ENCODE measurements at regions not wholly inside any gene's neighbourhood (a gene's known extent, or its start where the extent isn't known, plus 50 kb on each side); places are given as distances from the start of the nearest gene placed in this dataset.

DNA sequence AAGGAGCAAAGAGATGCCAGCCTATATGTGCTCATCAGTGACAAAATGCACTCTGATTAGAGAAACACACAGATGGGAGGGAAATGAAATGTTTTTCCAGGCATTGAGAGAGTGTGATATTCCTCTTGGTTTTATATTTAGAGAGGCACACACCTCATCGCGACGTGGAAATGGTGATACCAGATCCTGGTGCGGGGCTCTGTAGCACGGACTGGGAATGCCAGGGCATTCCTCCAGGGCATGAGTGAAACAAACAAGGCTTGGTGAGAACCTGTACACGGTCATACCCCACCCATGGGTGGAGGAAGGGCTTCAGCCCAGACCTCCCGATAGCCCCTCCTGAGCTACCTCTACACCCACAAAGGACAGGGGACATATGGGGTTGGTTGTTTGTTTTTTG, 280.2 kb downstream of the C16orf95 start:
- intact Hi-C loops (cut with micrococcal nuclease; ENCODE audit: unreplicated experiment) (no loop called here), in situ Hi-C loops (cut with MboI) (no loop called here)
- H3K4me3 ChIP-seq = no peak overlapping the region
- FAIRE-seq (no peak), ATAC-seq (no peak), DNase-seq (ENCODE audit: low read depth, low spot score) (no peak)
- RAD21 ChIA-PET (ENCODE audit: unreplicated experiment) = no interaction called here
- no peak overlapping the region for H3K27ac ChIP-seq (ENCODE audit: control insufficient read depth, insufficient read depth)
- 40% methylated on average over 7 of the region's 7 CpGs for WGBS (ENCODE audit: insufficient coverage, insufficient replicate concordance, low lambda C conversion rate, missing lambda C conversion rate)
- no peaks in the 10 kb centered on the region for H3K79me2 ChIP-seq (ENCODE audit: control insufficient read depth, insufficient read depth, low read length)
- no peak overlapping the region for H2AFZ ChIP-seq (ENCODE audit: control insufficient read depth, low read depth, low read length)
- H3K4me2 ChIP-seq (ENCODE audit: control insufficient read depth, insufficient read depth) = no peak overlapping the region
- SMC1A ChIA-PET (ENCODE audit: uncharacterized antibody, unreplicated experiment) = no interaction called here
- no peaks in the 10 kb centered on the region for H4K20me1 ChIP-seq (ENCODE audit: control insufficient read depth, insufficient read depth)
- BruUV-seq (replicated peaks) = no TSS peak
- H3K4me1 ChIP-seq (ENCODE audit: control insufficient read depth, insufficient read depth, low read length) = no peaks in the 10 kb centered on the region
- POLR2A ChIA-PET = no interaction called here
- no peaks in the 10 kb centered on the region for H3K9me3 ChIP-seq (replicated peaks; ENCODE audit: control insufficient read depth, insufficient read depth, low read length)
- no peak for TF ChIP-seq NFIC (IDR thresholded peaks at IDR 0.05; ENCODE audit: low read depth, low read length)
- TF ChIP-seq, protein P1, sequence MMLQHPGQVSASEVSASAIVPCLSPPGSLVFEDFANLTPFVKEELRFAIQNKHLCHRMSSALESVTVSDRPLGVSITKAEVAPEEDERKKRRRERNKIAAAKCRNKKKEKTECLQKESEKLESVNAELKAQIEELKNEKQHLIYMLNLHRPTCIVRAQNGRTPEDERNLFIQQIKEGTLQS (IDR thresholded peaks at IDR 0.05; ENCODE audit: borderline replicate concordance, extremely low read depth, low read depth, low read length) = no peak
- TF ChIP-seq KDM1A (IDR thresholded peaks at IDR 0.05; ENCODE audit: borderline replicate concordance) = no peak
- no peak for TF ChIP-seq NR2C2 (IDR thresholded peaks at IDR 0.05; ENCODE audit: borderline replicate concordance, control insufficient read depth, insufficient read length, low read depth)
- TF ChIP-seq DPF2 (IDR thresholded peaks at IDR 0.05) = no peak
- TF ChIP-seq, protein P2, sequence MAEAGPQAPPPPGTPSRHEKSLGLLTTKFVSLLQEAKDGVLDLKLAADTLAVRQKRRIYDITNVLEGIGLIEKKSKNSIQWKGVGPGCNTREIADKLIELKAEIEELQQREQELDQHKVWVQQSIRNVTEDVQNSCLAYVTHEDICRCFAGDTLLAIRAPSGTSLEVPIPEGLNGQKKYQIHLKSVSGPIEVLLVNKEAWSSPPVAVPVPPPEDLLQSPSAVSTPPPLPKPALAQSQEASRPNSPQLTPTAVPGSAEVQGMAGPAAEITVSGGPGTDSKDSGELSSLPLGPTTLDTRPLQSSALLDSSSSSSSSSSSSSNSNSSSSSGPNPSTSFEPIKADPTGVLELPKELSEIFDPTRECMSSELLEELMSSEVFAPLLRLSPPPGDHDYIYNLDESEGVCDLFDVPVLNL (IDR thresholded peaks at IDR 0.05; ENCODE audit: low read depth, low read length) = no peak
- TF ChIP-seq STAT1 (conservative IDR thresholded peaks at IDR 0.05) = no peak
- no peak for TF ChIP-seq FOS (IDR thresholded peaks at IDR 0.05; ENCODE audit: borderline replicate concordance, extremely low read depth, insufficient read length)
- TF ChIP-seq, protein P3, sequence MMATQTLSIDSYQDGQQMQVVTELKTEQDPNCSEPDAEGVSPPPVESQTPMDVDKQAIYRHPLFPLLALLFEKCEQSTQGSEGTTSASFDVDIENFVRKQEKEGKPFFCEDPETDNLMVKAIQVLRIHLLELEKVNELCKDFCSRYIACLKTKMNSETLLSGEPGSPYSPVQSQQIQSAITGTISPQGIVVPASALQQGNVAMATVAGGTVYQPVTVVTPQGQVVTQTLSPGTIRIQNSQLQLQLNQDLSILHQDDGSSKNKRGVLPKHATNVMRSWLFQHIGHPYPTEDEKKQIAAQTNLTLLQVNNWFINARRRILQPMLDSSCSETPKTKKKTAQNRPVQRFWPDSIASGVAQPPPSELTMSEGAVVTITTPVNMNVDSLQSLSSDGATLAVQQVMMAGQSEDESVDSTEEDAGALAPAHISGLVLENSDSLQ (IDR thresholded peaks at IDR 0.05) = no peak
- TF ChIP-seq, protein P4, sequence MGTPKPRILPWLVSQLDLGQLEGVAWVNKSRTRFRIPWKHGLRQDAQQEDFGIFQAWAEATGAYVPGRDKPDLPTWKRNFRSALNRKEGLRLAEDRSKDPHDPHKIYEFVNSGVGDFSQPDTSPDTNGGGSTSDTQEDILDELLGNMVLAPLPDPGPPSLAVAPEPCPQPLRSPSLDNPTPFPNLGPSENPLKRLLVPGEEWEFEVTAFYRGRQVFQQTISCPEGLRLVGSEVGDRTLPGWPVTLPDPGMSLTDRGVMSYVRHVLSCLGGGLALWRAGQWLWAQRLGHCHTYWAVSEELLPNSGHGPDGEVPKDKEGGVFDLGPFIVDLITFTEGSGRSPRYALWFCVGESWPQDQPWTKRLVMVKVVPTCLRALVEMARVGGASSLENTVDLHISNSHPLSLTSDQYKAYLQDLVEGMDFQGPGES (IDR thresholded peaks at IDR 0.05) = no peak
- no peak for TF ChIP-seq NBN (IDR thresholded peaks at IDR 0.05)
- no peak for TF ChIP-seq TBL1XR1 (IDR thresholded peaks at IDR 0.05; ENCODE audit: low read depth, low read length)
- no peak for TF ChIP-seq BMI1 (IDR thresholded peaks at IDR 0.05; ENCODE audit: borderline replicate concordance)
- TF ChIP-seq MXI1 (IDR thresholded peaks at IDR 0.05; ENCODE audit: low read depth, low read length) = no peak
- TF ChIP-seq, protein P5, sequence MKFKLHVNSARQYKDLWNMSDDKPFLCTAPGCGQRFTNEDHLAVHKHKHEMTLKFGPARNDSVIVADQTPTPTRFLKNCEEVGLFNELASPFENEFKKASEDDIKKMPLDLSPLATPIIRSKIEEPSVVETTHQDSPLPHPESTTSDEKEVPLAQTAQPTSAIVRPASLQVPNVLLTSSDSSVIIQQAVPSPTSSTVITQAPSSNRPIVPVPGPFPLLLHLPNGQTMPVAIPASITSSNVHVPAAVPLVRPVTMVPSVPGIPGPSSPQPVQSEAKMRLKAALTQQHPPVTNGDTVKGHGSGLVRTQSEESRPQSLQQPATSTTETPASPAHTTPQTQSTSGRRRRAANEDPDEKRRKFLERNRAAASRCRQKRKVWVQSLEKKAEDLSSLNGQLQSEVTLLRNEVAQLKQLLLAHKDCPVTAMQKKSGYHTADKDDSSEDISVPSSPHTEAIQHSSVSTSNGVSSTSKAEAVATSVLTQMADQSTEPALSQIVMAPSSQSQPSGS (IDR thresholded peaks at IDR 0.05; ENCODE audit: low read length) = no peak
- TF ChIP-seq, protein P6, sequence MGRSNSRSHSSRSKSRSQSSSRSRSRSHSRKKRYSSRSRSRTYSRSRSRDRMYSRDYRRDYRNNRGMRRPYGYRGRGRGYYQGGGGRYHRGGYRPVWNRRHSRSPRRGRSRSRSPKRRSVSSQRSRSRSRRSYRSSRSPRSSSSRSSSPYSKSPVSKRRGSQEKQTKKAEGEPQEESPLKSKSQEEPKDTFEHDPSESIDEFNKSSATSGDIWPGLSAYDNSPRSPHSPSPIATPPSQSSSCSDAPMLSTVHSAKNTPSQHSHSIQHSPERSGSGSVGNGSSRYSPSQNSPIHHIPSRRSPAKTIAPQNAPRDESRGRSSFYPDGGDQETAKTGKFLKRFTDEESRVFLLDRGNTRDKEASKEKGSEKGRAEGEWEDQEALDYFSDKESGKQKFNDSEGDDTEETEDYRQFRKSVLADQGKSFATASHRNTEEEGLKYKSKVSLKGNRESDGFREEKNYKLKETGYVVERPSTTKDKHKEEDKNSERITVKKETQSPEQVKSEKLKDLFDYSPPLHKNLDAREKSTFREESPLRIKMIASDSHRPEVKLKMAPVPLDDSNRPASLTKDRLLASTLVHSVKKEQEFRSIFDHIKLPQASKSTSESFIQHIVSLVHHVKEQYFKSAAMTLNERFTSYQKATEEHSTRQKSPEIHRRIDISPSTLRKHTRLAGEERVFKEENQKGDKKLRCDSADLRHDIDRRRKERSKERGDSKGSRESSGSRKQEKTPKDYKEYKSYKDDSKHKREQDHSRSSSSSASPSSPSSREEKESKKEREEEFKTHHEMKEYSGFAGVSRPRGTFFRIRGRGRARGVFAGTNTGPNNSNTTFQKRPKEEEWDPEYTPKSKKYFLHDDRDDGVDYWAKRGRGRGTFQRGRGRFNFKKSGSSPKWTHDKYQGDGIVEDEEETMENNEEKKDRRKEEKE (IDR thresholded peaks at IDR 0.05) = no peak
- TF ChIP-seq CEBPB (IDR thresholded peaks at IDR 0.05; ENCODE audit: borderline replicate concordance in 1 of 2, low read depth in 2 of 2, low read length in 2 of 2) = no peak
- TF ChIP-seq NR2C1 (IDR thresholded peaks at IDR 0.05) = no peak
- H3K36me3 ChIP-seq (ENCODE audit: control insufficient read depth in 2 of 2, insufficient read depth in 2 of 2, low read length in 1 of 2) = no peaks in the 10 kb centered on the region
- no peaks in the 10 kb centered on the region for H3K27me3 ChIP-seq (replicated peaks in 1 of 2; ENCODE audit: control insufficient read depth in 2 of 2, insufficient read depth in 2 of 2, low read length in 1 of 2)
- no peak overlapping the region for H3K9ac ChIP-seq (ENCODE audit: control insufficient read depth, insufficient read depth, low read length)
- CTCF ChIA-PET = no interaction called here
